Activated CD4-positive, alpha-beta T cell treated with anti-CD3 and anti-CD28 coated beads for 36 hours (primary cell): ENCODE measurements at regions not wholly inside any gene's neighbourhood (a gene's known extent, or its start where the extent isn't known, plus 50 kb on each side); places are given as distances from the start of the nearest gene placed in this dataset.
A peak's percentile ranks its signal among the peaks of the same experiment; 100 is the strongest.

Experiments used
- ATAC-seq: fragments of 200-7000 bp; cut with Tn5 transposase; one replicate; pipeline ENCODE4 v1.10.0; 2021; ENCODE audit warnings: mild to moderate bottlenecking, moderate library complexity
- CTCF ChIA-PET: fragments of 350-600 bp; sonication (Branson Sonifier 250); formaldehyde crosslinking; loops from one replicate; lab custom pipeline; 2021; ENCODE audit warnings: antibody characterized with exemption; lab: Charles Lee
- POLR2A ChIA-PET: fragments of 350-600 bp; sonication (Branson Sonifier 250); formaldehyde crosslinking; loops from one replicate; lab custom pipeline; 2021; ENCODE audit warnings: antibody characterized with exemption, inconsistent platforms; lab: Charles Lee
- DNase-seq: peaks from one replicate; pipeline ENCODE4 v3.0.0-alpha.2; 2020
- H3K27ac Mint-ChIP-seq: one replicate; pipeline ENCODE4 v1.8.0; 2021; ENCODE audit warnings: mixed read lengths
- H3K27me3 Mint-ChIP-seq: one replicate; pipeline ENCODE4 v1.8.0; 2021; ENCODE audit warnings: mixed read lengths
- H3K36me3 Mint-ChIP-seq: one replicate; pipeline ENCODE4 v1.8.0; 2021; ENCODE audit warnings: low read depth, mixed read lengths
- H3K4me1 Mint-ChIP-seq: one replicate; pipeline ENCODE4 v1.8.0; 2021; ENCODE audit warnings: mixed read lengths
- H3K4me3 Mint-ChIP-seq: one replicate; pipeline ENCODE4 v1.8.0; 2021; ENCODE audit warnings: mild to moderate bottlenecking, moderate library complexity, mixed read lengths
- H3K9me3 Mint-ChIP-seq: one replicate; pipeline ENCODE4 v1.8.0; 2021; ENCODE audit warnings: low read depth, mixed read lengths
- intact Hi-C, 2 experiments: fragments of 100-400 bp; cut with DNase I in 1 of 2; cut with micrococcal nuclease in 1 of 2; formaldehyde crosslinking; loops; one replicate each; pipeline versions ENCODE4 v1.14.2 to v1.15.1; 2022 to 2024; cut with DNase I, micrococcal nuclease

DNA sequence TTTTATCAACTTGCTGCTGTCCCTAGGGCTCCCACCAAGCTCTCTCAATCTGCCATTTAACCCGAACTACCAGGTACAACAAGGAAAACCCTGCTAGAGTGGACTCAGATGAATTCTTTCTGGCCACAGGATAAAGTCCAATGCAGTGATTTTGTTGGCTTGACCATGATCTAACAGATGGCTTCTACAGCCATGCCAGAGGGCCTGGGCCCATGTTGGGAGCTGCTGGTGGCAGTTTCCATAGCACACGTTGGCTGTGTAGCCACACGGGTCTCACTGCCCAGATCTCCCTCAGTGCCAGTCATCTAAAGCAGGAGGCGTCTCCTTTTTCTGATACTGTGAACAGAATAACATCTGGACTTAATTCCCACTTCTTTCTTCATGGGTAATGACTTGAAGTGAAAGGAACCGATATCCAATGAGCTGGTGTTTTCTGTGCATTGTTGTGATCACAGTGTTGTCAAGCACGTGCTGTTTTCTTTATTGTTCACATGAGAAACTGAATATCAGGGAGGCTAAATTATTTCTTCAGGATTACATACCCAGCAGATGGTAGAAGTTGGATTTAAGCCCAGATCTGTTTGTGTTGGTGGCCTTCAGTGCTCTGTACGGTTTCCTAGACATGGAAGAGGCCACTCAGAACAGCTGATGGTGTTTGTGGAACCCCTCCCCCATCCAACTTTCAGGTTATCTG, 85.2 kb upstream of the CLCN4 start:
- H3K36me3 Mint-ChIP-seq = peaks cover 8% of the 10 kb centered on the region
- no peak for ATAC-seq
- no peak for DNase-seq
- intact Hi-C loops = no loop called here
- POLR2A ChIA-PET = no interaction called here
- H3K9me3 Mint-ChIP-seq = no peaks in the 10 kb centered on the region
- CTCF ChIA-PET = interaction anchor here (0.7 kb wide), 1 partner anchor 1031 kb away, joined by 3 read pairs; no protein-coding TSS in a partner anchor
- no peaks in the 10 kb centered on the region for H3K27me3 Mint-ChIP-seq
- peaks cover 7% of the 10 kb centered on the region for H3K4me1 Mint-ChIP-seq
- no peak overlapping the region for H3K4me3 Mint-ChIP-seq
- H3K27ac Mint-ChIP-seq = no peak overlapping the region

DNA sequence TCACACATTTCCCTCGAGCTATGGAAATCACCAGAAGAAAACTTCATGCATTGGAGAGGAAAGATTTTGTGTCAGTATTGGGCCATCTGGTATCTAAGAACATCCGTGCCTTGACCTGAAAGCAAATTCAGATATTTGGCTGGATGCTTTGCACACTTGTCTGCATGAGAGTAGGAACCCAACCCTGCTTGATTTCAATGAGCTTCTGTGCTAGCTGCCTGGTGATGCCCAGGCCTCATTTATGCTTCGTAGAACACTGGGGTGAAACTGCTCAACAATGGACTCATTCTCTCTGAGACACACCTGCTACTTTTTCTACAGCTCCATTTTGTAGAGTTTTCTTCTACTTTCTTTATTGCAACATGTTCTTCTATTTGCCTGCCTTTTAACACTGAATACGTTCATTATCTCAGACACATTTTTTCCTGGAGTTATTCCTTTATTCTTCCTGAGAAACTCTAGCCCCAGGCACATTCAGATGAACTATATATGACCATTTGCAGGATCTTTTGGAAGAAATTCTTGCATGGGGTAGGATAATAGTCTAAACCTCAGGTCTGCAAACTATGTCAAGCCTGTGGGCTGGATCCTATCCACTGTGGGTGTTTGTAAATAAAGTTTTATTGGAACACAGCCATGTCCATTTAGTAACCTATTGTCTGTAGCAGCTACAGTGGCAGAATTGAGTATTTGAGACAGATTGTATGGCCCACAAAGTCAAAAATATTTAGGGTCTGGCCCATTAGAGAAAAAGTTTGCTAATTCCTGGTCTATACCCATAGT, 83.8 kb upstream of the CLCN4 start:
- Mint-ChIP-seq H3K27ac (no peak overlapping the region), H3K9me3 (no peaks in the 10 kb centered on the region), H3K27me3 (no peaks in the 10 kb centered on the region), H3K4me3 (no peak overlapping the region), H3K36me3 (peaks cover 5% of the 10 kb centered on the region), H3K4me1 (peaks cover 7% of the 10 kb centered on the region)
- no peak for DNase-seq
- intact Hi-C loops = no loop called here
- ChIA-PET POLR2A (no interaction called here), CTCF (no interaction called here)
- no peak for ATAC-seq

DNA sequence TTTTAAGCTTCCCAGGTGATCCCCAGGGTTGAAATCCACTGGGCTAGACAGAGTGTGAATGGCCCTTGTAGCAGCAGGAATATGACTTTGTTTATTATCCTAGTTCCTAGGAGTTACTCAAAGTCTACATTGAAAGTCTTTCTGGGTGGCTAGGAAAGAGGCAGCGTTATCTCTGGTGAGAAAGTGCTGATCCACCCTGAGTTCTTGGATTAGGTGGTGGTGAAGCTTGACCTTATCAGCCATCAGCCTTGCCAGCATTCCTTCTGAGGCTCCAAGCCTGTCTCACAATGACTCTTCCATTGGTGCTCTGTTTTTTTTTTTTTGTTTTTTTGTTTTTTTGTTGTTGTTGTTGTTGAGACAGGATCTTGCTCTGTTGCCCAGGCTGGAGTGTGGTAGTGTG, 83.1 kb upstream of the CLCN4 start:
- Mint-ChIP-seq H3K36me3 (peaks cover 5% of the 10 kb centered on the region), H3K27me3 (no peaks in the 10 kb centered on the region), H3K4me3 (no peak overlapping the region), H3K9me3 (no peaks in the 10 kb centered on the region), H3K4me1 (peaks cover 7% of the 10 kb centered on the region), H3K27ac (no peak overlapping the region)
- intact Hi-C loops = no loop called here
- CTCF ChIA-PET = interaction anchor here (0.6 kb wide), 1 partner anchor 21 kb away, joined by 3 read pairs; no protein-coding TSS in a partner anchor
- POLR2A ChIA-PET = no interaction called here
- no peak for ATAC-seq
- DNase-seq = no peak

DNA sequence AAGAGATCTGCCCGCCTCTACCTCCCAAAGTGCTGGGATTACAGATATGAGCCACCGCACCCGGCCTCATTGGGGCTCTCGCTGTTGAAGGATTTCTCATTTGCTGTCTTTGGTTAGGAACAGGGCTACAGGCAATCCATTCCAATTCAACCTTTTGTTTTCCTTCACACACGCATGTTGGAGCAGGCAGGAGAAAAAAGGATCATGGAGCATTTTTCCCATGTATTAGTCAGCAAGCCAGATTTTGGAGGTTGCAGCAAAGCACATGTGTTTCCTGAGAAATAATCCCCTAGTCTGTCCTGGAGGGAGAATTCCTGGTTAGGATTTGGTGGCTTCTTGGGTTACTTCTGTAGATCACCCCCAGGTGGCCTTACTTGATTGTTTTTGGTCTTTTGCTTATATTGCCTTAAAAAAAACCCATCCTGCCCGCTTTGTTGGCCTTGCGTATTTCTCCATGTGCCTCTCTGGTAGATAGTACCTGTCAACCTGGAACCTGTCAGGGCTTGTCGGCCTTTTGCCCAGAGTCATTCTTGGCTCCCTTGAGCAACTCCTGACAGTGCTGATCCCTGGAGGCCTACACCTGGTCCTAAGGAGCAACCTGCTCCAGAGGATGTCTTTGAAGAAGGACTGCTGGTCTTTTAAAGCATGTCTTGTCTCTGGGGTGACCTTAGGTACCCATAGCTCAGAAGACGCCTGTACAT, 82.4 kb upstream of the CLCN4 start:
- peaks cover 7% of the 10 kb centered on the region for H3K4me1 Mint-ChIP-seq
- no peak overlapping the region for H3K27ac Mint-ChIP-seq
- ATAC-seq = no peak
- intact Hi-C loops = no loop called here
- no peaks in the 10 kb centered on the region for H3K27me3 Mint-ChIP-seq
- DNase-seq = no peak
- POLR2A ChIA-PET = no interaction called here
- no peak overlapping the region for H3K4me3 Mint-ChIP-seq
- H3K36me3 Mint-ChIP-seq = peaks cover 5% of the 10 kb centered on the region
- CTCF ChIA-PET = interaction anchor here (0.6 kb wide), 1 partner anchor 20 kb away, joined by 3 read pairs; no protein-coding TSS in a partner anchor
- no peaks in the 10 kb centered on the region for H3K9me3 Mint-ChIP-seq

DNA sequence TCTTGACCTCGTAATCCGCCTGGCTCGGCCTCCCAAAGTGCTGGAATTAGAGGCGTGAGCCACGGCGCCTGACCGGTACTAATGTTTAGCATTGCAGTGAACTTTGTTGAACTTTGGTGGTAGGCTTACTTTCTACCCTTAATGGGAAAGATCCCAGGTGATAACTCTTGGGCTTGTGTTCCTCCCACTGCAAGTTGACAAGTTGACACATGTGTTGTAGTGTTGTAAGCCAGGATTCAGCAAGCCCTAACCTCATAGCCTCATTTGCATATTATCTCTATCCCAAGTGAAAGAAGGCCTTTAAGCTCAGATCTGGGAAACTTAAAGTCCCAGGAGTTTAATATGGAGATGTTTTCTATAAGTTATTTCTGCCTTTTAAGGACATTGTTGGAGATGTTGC, 80.0 kb upstream of the CLCN4 start:
- no peaks in the 10 kb centered on the region for H3K4me1 Mint-ChIP-seq
- ChIA-PET CTCF (interaction anchor here (1.1 kb wide), 1 partner anchor 43 kb away, joined by 3 read pairs; no protein-coding TSS in a partner anchor), POLR2A (no interaction called here)
- H3K36me3 Mint-ChIP-seq = peaks cover 10% of the 10 kb centered on the region
- DNase-seq = no peak
- no peak overlapping the region for H3K27ac Mint-ChIP-seq
- no peak for ATAC-seq
- H3K27me3 Mint-ChIP-seq = no peaks in the 10 kb centered on the region
- no peaks in the 10 kb centered on the region for H3K9me3 Mint-ChIP-seq
- no peak overlapping the region for H3K4me3 Mint-ChIP-seq
- intact Hi-C loops = no loop called here

DNA sequence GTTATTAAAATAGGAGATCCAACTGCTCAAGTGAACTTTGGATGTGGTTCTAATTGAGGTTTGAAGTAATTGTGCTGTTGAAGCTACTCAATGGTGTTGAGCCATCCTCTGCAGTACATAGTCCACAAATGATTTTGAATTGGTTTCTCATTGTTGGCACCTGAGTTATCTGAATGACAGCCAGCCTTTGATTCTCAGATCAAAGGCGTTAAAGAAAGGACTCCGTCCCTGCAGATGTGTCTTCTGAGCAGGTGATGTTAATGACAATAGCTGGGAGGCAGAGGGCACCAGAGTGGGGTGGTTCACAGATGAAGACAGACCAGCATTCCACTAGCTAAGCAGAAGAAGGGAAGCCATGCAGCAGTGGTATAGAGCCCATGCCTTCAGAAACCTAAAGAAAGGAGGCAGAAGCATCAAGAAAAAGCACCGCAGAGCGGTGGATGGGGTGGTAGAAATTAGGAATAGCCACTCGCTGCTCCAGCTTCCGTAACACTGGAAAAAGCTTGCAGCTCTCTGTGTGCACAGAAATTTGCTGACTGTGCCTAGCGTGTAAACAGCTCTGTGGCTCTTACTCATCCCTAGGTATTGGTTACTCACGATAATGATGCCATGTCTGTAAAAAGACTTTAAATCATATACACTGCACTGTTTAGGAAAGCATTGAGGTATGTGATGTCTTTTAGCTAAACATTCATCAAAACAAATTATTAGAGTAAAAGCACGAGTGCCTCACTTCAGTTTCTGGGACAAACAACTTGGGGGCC, 79.2 kb upstream of the CLCN4 start:
- intact Hi-C loops = no loop called here
- Mint-ChIP-seq H3K4me3 (no peak overlapping the region), H3K4me1 (peaks cover 1% of the 10 kb centered on the region), H3K27ac (no peak overlapping the region), H3K9me3 (no peaks in the 10 kb centered on the region), H3K27me3 (no peaks in the 10 kb centered on the region), H3K36me3 (peaks cover 8% of the 10 kb centered on the region)
- ATAC-seq = peak; percentile 49
- no peak for DNase-seq
- CTCF ChIA-PET = interaction anchor here (0.5 to 1.3 kb wide), 3 partner anchors 41 to 161 kb away, joined by 3 to 5 read pairs (median 3); no protein-coding TSS in a partner anchor
- POLR2A ChIA-PET = no interaction called here

DNA sequence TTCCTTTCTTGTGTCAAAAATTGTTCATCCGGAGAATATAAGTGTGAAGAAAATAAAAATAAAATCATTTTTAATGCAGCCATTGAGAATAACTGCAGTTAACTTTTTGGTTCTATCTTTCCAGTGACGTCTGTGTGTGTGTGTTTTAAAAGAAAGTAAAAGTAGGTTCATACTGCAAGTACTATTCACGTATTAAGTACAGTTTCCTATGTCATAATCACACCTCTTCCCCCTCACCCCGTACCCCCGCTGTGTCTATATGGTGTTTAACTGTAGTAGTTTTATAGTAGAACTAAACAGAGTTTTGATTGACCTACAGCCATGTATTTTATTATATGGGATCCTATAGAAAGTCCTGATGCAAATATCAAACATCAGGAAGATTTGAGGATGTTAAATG, 78.5 kb upstream of the CLCN4 start:
- no peak overlapping the region for H3K27ac Mint-ChIP-seq
- ATAC-seq (no peak), DNase-seq (no peak)
- intact Hi-C loops = no loop called here
- H3K36me3 Mint-ChIP-seq = peaks cover 8% of the 10 kb centered on the region
- peaks cover 8% of the 10 kb centered on the region for H3K4me1 Mint-ChIP-seq
- H3K9me3 Mint-ChIP-seq = no peaks in the 10 kb centered on the region
- H3K4me3 Mint-ChIP-seq = no peak overlapping the region
- ChIA-PET CTCF (interaction anchor here (1.3 kb wide), 1 partner anchor 41 kb away, joined by 5 read pairs; no protein-coding TSS in a partner anchor), POLR2A (no interaction called here)
- no peaks in the 10 kb centered on the region for H3K27me3 Mint-ChIP-seq

DNA sequence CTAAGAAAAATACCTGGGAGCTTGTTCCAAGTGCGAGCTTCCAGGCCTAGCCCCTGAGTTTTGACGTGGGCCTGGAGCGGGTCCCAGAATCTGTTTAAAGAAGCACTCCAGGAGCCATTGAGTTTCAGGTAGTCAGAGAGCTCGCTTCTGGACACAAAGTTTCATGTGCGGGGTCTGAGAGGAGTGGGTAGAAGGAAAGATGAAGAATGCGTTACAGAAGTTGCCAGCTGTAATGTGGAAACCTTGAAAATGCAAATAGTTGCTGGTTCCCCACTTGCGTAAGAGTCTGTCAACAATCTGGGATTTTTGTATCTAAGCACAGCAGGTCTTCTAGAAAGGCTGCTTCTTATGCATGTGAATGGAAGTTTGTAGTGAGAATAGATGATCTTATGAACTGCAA, 77.5 kb upstream of the CLCN4 start:
- ATAC-seq = no peak
- ChIA-PET CTCF (interaction anchor here (0.7 kb wide), 1 partner anchor 401 kb away, joined by 3 read pairs; no protein-coding TSS in a partner anchor), POLR2A (no interaction called here)
- Mint-ChIP-seq H3K27me3 (no peaks in the 10 kb centered on the region), H3K4me3 (no peak overlapping the region), H3K27ac (no peak overlapping the region), H3K36me3 (peaks cover 10% of the 10 kb centered on the region), H3K9me3 (no peaks in the 10 kb centered on the region), H3K4me1 (peaks cover 13% of the 10 kb centered on the region)
- intact Hi-C loops = no loop called here
- DNase-seq = no peak

DNA sequence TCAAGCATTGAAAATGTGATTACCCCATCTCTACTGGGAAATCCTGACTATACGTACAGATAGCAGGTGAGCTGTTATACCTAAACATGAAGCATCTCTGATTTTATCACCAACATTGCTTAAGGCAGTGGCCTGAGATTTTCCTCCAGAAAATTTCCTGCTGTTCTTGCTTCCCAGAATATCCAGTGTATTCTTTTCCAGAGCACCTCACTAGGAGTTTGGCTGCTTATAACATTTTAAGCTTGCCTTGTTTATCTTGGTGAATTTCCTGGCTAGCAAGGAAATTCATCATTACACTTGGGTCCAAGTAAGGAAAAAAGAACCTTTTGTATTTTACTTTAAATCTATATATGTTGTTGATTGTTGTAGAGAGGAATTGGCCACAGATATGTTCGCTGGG, 73.0 kb upstream of the CLCN4 start:
- POLR2A ChIA-PET = interaction anchor here (1.0 kb wide), 1 partner anchor 14 kb away, joined by 3 read pairs; no protein-coding TSS in a partner anchor
- H3K27me3 Mint-ChIP-seq = no peaks in the 10 kb centered on the region

DNA sequence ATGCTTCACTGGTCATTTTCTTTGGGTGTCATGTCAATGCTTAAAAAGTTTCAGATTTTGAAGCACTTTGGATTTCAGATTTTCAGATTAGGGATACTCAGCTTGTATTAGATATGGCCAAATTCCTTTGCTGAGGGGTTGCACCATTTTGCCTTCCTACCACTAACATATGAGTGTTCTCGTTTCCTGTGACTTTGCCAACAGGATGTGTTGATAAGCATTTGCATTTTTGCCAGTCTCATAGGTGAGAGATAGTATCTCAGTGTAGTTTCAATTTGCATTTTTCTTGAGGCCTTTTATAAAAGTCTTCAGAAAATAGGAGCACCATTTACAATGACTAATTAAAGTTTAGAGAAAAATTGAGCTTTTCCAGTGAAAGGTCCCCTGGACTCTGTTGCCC, 71.6 kb upstream of the CLCN4 start:
- Mint-ChIP-seq H3K4me3 (no peak overlapping the region), H3K27me3 (no peaks in the 10 kb centered on the region), H3K27ac (no peak overlapping the region), H3K9me3 (no peaks in the 10 kb centered on the region), H3K4me1 (peaks cover 35% of the 10 kb centered on the region), H3K36me3 (peaks cover 14% of the 10 kb centered on the region)
- intact Hi-C loops = loop anchor here in 1 of 2 experiments (1.0 kb wide), 1 partner anchor 13 kb away; no protein-coding TSS in a partner anchor
- ChIA-PET CTCF (interaction anchor here (0.6 to 3.2 kb wide), 4 partner anchors 11 to 1461 kb away, joined by 4 to 14 read pairs (median 5); no protein-coding TSS in a partner anchor), POLR2A (interaction anchor here (0.8 kb wide), 1 partner anchor 88 kb away, joined by 3 read pairs; no protein-coding TSS in a partner anchor)
- ATAC-seq = peak; percentile 40
- no peak for DNase-seq

More for the DNA sequence above, 73.0 kb upstream of the CLCN4 start:
- no peak overlapping the region for H3K27ac Mint-ChIP-seq
- intact Hi-C loops = loop anchor here (1.0 to 5.0 kb wide), 3 partner anchors 14 to 67 kb away; no protein-coding TSS in a partner anchor
- ATAC-seq = no peak
- peaks cover 35% of the 10 kb centered on the region for H3K4me1 Mint-ChIP-seq
- no peak for DNase-seq
- no peak overlapping the region for H3K4me3 Mint-ChIP-seq
- no peaks in the 10 kb centered on the region for H3K9me3 Mint-ChIP-seq
- CTCF ChIA-PET = interaction anchor here (1.1 to 3.2 kb wide), 3 partner anchors 11 to 35 kb away, joined by 3 to 14 read pairs (median 5); no protein-coding TSS in a partner anchor
- H3K36me3 Mint-ChIP-seq = peaks cover 16% of the 10 kb centered on the region
